WI38 (cell line): ENCODE measurements at regions not wholly inside any gene's neighbourhood (a gene's known extent, or its start where the extent isn't known, plus 50 kb on each side); places are given as distances from the start of the nearest gene placed in this dataset.

ENCODE experiments used
- H3K4me3 ChIP-seq: 2 replicates; pipeline ENCODE4 v1.5.1; 2011; ENCODE audit warnings: low read depth, mild to moderate bottlenecking, control low read depth, low read length
- CTCF ChIP-seq: IDR thresholded peaks from 2 replicates; pipeline ENCODE4 v1.5.1; 2012; ENCODE audit warnings: low read depth, mild to moderate bottlenecking, control low read depth, low read length

DNA sequence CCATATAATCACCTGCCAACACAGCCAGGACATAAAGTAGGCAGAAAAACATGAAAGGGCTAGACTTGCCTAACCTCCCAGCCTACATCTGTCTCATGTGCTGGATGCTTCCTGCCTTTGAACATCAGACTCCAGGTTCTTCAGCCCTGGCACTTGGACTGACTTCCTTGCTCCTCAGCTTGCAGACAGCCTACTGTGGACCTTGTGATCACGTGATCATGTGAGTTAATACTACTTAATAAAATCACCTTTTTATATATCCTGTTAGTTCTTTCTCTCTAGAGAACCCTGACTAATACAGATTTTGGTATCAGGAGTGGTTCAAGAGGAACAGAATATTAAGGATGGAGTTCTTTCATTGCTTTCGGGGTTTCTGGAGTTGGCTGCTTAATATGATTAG lies 2867.6 kb downstream of the PCDH9 start:
- H3K4me3 ChIP-seq, result no peak overlapping the region
- TF ChIP-seq CTCF, result no peak

- H3K4me3 ChIP-seq, result no peak overlapping the region
- TF ChIP-seq CTCF, result no peak
Measured at GRCh38 chr13:64347664-64348063, 2882.5 kb downstream of the PCDH9 start.

GRCh38 chr13:64339373-64340063 lies 2890.6 kb downstream of the PCDH9 start:
- no peak overlapping the region for H3K4me3 ChIP-seq
- TF ChIP-seq CTCF, result no peak

GRCh38 chr13:64338671-64339070 lies 2891.5 kb downstream of the PCDH9 start:
- H3K4me3 ChIP-seq, result no peak overlapping the region
- TF ChIP-seq CTCF, result no peak

DNA sequence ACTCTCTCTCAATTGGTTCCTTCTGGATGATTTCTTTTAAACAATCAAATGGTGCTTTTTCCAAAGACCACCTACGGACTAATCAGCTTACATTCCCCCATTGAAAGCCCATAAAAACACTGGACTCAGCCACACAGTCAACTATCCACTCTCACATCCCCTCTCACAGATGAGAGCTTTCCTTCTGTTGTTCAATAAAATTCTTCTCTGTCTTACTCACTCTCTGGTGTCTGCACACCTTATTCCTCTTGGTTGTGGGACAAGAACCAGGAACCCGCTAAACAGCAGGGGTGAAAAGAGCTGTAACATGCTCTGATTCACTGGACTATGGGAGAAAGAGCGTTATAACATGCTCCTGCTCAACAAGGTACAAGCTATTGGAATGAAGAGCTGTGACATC lies 2896.2 kb downstream of the PCDH9 start:
- no peak overlapping the region for H3K4me3 ChIP-seq
- TF ChIP-seq CTCF, result no peak

- H3K4me3 ChIP-seq, result no peak overlapping the region
- TF ChIP-seq CTCF, result no peak
Measured at GRCh38 chr13:64332048-64332447, 2898.1 kb downstream of the PCDH9 start.

DNA sequence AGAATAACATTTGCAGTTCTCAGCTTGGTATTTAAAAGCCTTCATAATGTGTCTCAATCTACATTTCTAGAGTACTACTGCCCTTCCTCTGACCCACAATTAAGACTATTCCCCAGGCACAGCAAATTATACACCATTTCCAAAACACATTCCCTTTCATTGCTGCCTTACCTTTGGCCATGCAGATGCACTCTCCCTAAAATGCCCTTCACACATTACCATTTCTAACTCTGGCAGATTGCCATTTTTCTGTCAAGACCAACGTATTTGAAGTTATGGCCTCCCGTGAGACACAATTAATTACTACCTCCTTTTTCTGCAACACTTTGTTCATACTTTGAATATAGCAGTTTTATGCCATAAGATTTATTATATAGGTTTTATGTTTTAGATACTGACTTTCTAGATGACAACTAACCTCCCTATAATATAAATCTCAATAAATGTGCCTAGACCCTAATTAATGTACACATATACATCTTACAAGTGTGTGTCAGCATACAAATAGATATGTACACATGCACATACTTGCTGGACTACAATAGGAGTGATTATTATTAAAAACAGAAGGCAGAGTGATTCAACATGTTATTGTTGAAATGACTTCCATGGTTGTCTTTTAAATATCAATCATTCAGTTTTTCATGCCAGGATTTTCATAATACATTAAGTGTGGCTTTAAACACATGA lies 2902.5 kb downstream of the PCDH9 start:
- no peak overlapping the region for H3K4me3 ChIP-seq
- TF ChIP-seq CTCF, result no peak
